ENCODE measurements at regions not wholly inside any gene's neighbourhood (a gene's known extent, or its start where the extent isn't known, plus 50 kb on each side); places are given as distances from the start of the nearest gene placed in this dataset.
A peak's percentile ranks its signal among the peaks of the same experiment; 100 is the strongest.
"Not testable (repeated sequence)": the region's sequence is repeated elsewhere in the genome, so short reads cannot be mapped to it uniquely, and the experiment has no call there.

DNA sequence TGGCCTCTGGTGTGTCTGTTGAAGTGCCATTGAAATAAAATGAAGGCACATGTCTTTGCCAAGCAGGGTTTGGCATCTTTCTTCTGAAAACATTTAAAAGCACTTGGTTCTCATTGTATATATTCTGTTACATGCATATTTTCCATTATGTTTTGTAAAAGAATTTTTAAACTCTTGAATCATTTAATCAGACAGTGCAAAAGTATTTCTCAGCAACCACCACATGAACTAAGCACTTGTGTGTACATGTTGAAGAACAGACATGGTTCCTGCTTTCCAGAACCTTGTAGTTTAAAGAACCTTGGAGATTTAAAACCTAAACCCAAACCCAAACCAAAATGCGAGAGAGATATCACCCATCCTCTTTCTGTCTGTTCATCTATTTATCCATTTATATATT, 220.3 kb upstream of the GIMD1 start:
- DNase-seq (ENCODE audit: low spot score): no peak

DNA sequence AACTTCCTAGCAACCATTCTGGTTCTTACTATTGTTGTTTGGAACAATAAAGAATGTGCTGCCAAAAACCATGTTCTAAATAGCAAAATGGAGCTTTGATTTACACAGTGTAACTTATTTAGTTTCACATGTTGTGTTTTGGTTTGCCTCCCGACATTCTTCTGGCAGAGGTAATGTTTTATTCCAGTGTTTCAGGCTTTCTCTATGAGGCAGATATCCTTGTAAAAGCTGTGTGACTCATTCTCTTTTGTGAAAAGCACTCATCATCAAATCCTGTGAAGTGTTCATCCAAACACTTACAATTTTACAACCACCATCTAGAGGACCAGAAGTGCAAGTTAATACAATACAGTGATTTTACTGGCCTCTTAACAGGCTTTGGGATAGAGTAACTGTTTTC, 219.0 kb upstream of the GIMD1 start:
- peak; percentile 72 for DNase-seq (ENCODE audit: low spot score)

DNA sequence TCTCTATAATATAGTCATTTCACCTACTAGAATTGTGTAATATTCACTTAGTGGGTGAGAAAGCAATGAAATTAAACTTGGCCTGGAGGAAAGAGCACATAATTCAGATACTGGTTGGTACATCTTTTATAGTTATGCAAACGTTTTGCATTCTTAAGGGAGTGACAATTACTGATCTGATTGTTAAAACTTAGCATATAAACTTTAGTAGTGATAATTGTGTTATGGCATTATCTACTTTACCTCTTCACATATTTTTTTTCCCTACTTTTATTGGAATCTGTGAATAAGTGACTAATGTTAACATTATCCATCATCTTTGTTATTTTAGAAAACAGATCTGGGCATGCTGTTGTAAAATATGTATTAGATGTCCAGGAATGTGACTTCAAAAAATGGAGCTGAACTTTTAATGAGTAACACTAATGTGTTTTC, 217.4 kb upstream of the GIMD1 start:
- DNase-seq (ENCODE audit: low spot score): no peak

DNA sequence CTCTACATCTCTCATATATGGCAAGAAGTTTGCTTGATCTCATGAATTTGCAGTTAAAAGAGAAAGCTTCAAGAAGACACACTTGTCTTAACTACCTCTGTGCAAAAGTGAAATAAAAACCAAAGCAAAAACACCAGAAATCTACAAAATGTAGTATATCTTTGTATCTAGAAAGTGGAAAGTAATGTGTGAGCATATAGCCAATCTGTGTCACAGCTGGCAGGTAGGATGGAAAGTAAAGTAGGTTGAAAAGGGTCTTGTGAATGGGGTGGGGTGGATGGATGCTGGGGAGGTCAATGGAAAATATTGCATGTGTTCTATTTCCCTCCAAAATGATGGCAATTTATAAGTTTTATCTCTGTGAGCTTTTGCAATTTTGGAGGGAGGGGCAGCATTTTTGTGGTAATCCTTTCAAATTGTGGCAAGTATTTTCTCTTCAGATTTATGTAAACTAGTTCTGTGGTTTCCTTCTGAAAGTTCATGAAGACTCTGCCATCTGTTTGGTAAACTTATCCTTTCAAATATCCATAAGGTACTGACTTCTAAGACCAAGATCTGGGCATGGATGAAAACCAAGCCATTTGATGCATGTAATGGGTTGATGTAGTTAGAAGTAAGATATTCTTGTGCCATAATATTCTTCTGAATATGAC, 215.9 kb upstream of the GIMD1 start:
- DNase-seq (ENCODE audit: low spot score): no peak

DNA sequence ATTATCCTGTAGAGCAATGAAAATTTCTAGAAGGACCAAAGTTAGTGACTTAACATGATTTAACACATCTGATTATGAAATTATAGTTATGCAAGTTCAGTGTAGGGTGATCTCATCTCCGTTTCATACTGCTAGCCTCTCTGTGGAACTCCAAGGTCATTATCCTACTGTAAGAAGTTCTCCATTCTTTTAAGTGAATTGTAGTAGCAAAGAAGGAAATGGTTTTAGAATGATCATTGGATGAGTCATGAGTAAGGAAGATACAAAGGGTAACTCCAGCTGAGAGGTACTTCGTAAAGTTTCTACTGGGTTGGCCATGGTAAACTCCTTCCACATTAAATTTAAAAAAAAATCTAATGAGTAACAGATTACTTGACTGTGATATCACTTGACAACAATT, 215.0 kb upstream of the GIMD1 start:
- DNase-seq (ENCODE audit: low spot score): peak; percentile 97

DNA sequence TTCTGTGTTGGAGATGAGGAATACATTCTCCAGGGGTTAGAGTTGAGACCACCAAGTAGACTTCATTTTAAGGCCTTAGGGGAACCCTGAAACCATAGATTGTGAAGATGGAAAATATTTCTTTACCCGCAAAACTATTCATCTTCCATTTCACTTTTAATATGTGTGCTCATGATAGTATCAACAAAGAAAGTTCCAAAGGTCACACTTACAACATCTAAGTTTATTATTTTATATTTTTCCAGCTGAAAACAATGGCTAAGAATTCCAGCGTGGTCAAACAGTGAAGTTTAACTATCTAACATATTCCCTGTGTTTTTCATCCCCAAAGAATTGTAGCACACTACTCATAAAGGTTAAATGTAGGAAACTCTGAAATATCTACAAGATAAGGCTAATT, 214.5 kb upstream of the GIMD1 start:
- no peak for DNase-seq (ENCODE audit: low spot score)

DNA sequence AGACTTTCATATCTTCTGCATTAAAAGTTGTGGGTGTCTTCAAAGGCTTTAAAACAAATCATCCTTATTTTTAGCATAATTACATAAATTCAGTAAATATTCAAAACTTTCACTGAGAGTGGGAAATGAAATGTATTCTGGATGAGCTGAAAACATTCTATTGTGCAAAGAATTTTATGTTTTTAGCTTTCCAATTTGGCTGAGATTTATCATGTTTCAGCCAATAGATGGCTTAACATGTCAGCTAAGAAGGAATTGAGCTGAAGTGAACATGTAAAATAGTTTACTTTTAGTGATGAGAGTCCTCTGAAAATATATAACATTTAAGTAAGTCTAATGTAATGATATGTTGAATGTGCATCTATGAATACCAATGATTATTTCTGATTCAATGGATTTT, 213.5 kb upstream of the GIMD1 start:
- DNase-seq (ENCODE audit: low spot score): no peak

GRCh38 chr4:106579236-106579635, 210.7 kb upstream of the GIMD1 start:
- no peak for DNase-seq (ENCODE audit: low spot score)

GRCh38 chr4:106569146-106570031, 200.8 kb upstream of the GIMD1 start:
- DNase-seq (ENCODE audit: low spot score): no peak

GRCh38 chr4:106565727-106566126, 197.1 kb upstream of the GIMD1 start:
- DNase-seq (ENCODE audit: low spot score): peak; percentile 42

DNA sequence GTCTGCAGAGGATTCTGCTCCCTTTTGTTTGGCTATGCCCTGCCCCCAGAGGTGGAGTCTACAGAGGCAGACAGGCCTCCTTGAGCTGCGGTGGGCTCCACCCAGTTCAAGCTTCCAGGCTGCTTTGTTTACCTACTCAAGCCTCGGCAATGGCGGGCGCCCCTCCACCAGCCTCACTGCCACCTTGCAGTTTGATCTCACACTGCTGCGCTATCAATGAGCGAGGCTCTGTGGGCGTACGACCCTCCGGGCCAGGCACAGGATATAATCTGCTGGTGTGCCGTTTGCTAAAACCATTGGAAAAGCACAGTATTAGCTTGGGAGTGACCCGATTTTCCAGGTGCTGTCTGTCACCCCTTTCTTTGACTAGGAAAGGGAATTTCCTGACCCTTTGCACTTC, 195.1 kb upstream of the GIMD1 start:
- DNase-seq (ENCODE audit: low spot score): not testable (repeated sequence)

DNA sequence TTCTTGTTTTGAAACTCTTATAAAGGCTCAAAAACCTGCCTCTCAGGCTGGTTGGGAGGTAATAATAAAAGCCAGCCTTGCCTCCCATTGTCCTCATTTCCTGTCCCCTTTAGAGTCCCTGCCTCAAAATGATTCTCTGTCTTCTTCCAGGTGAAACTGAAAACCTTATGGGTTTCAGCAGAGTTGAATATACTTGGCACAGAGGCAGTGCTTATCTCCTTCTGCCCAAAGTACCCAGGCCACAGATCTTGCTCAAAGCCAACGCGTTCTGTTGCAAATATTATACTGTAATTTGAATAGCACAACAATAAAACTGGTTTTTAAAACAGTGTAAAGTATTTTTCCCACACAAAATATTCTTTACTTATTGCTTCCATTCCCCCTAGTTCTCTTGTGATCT, 183.1 kb upstream of the GIMD1 start:
- no peak for DNase-seq (ENCODE audit: low spot score)

GRCh38 chr4:106548446-106549044, 180.0 kb upstream of the GIMD1 start:
- DNase-seq (ENCODE audit: low spot score): no peak

DNA sequence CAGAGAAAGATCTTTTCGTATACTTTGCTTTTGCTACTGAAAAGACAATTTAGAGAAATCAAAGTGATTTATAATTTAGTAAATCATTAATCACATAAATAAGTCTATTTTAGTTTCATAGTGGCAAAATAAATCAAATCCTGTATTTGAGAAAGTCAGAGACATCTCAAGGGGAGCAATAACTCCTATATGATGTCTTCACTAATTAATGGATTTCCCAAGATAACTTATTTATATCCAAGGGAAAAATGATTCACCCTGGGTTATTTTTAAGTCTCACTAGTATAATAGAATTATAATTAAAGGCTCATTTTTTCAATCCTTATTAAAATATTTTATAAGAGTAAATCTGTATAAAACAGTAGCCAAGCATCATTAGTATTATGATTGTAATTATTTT, 177.8 kb upstream of the GIMD1 start:
- no peak for DNase-seq (ENCODE audit: low spot score)

- not testable (repeated sequence) for DNase-seq (ENCODE audit: low spot score)
Measured at GRCh38 chr4:106542609-106543008, 174.0 kb upstream of the GIMD1 start.

DNA sequence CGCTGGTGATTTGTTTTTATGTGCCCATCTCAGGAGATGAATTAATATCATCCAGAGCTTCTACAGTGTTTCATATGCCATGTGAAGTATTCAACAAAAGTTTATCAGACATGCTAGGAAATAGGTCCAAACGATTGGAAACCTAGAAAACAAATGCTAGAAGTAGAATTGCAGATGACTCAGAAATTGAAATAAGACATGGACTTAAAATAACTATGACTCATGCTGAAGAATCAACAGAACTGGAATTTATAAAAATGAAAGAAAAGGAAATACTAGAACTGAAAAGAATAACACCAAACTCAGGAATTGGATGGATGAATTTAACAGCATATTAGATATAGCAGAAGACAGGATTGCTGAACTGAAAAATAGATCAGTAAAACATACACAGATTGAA, 172.7 kb upstream of the GIMD1 start:
- DNase-seq (ENCODE audit: low spot score): peak; percentile 38

GRCh38 chr4:106530821-106531220, 162.2 kb upstream of the GIMD1 start:
- no peak for DNase-seq (ENCODE audit: low spot score)

DNA sequence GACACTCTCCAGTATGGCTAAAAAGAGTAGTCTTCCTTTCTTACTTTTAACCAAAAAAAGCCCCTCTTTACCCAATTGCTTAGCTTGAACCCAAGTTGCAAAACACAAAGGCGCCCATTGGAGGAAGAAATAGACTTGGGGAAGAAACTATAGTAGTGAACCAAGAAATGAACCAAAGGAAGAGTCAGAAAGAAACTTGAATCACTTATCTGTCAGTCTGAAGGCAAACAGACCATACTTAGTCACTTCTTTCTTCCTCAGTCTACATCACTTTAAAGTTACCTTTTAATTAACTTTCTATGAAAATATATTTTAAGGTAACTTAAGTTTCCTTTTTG, 161.4 kb upstream of the GIMD1 start:
- DNase-seq (ENCODE audit: low spot score): no peak

- peak; percentile 82 for DNase-seq (ENCODE audit: low spot score)
Measured at GRCh38 chr4:106529348-106530023, 160.9 kb upstream of the GIMD1 start.

GRCh38 chr4:106527316-106527715, 158.7 kb upstream of the GIMD1 start:
- no peak for DNase-seq (ENCODE audit: low spot score)

DNA sequence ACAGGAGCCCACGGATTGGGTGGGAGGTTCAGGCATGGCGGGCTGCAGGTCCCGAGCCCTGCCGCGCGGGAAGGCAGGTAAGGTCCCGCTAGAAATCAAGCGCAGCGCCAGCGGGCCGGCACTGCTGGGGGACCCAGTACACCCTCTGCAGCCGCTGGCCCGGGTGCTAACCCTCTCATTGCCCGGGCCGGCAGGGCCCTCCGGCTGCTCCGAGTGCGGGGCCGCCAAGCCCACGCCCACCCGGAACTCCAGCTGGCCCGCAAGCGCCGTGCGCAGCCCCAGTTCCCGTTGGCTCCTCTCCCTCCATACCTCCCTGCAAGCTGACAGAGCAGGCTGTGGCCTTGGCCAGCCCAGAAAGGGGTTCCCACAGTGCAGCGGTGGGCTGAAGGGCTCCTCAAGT, 156.8 kb upstream of the GIMD1 start:
- DNase-seq (ENCODE audit: low spot score): not testable (repeated sequence)

DNA sequence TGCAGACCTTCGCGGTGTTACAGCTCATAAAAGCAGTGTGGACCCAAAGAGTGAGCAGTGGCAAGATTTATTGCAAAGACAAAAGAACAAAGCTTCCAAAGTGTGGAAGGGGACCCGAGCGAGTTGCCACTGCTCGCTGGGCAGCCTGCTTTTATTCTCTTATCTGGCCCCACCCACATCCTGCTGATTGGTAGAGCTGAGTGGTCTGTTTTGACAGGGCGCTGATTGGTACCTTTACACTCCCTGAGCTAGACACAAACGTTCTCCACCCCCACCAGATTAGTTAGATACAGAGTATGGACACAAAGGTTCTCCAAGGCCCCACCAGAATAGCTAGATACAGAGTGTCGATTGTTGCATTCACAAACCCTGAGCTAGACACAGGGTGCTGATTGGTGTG, 156.2 kb upstream of the GIMD1 start:
- not testable (repeated sequence) for DNase-seq (ENCODE audit: low spot score)

GRCh38 chr4:106522839-106523238, 154.3 kb upstream of the GIMD1 start:
- DNase-seq (ENCODE audit: low spot score): no peak

Data from kidney tubule cell (primary cell).